GM23338 (cell line): ENCODE measurements at regions not wholly inside any gene's neighbourhood (a gene's known extent, or its start where the extent isn't known, plus 50 kb on each side); places are given as distances from the start of the nearest gene placed in this dataset.

Experiments used
- ATAC-seq: fragments of 200-7000 bp; cut with Tn5 transposase; 3 replicates; pipeline ENCODE4 v1.9.1; 2020
- DNase-seq: peaks from one replicate; pipeline ENCODE4 v3.0.0-alpha.2; 2015; ENCODE audit warnings: low spot score
- H2AFZ ChIP-seq: fragments of 200-600 bp; sonication (generic); 2 replicates; pipeline ENCODE4 v1.8.0; 2016; ENCODE audit warnings: antibody characterized with exemption, mild to moderate bottlenecking, moderate library complexity
- H3F3A ChIP-seq: fragments of 200-600 bp; sonication (generic); replicated peaks from 2 replicates; pipeline ENCODE4 v1.8.0; 2017; ENCODE audit warnings: antibody characterized with exemption, mixed run types, low read depth
- H3K27ac ChIP-seq: fragments of 200-600 bp; sonication (generic); 2 replicates; pipeline ENCODE4 v1.6.1; 2016; ENCODE audit warnings: low read depth
- H3K27me3 ChIP-seq: fragments of 200-600 bp; sonication (generic); 2 replicates; pipeline ENCODE4 v1.8.0; 2016; ENCODE audit warnings: mild to moderate bottlenecking, mixed run types, moderate library complexity; ENCODE audit not compliant: insufficient read depth
- H3K36me3 ChIP-seq: fragments of 200-600 bp; sonication (generic); 2 replicates; pipeline ENCODE4 v1.8.0; 2016; ENCODE audit warnings: mild to moderate bottlenecking; ENCODE audit not compliant: insufficient read depth
- H3K4me1 ChIP-seq: fragments of 200-600 bp; sonication (generic); 2 replicates; pipeline ENCODE4 v1.8.0; 2016; ENCODE audit warnings: mild to moderate bottlenecking, moderate library complexity; ENCODE audit not compliant: insufficient read depth
- H3K4me2 ChIP-seq: fragments of 200-600 bp; sonication (generic); 2 replicates; pipeline ENCODE4 v1.7.1; 2017; ENCODE audit warnings: mixed run types
- H3K4me3 ChIP-seq: fragments of 200-600 bp; sonication (generic); 2 replicates; pipeline ENCODE4 v1.6.1; 2016; ENCODE audit warnings: mixed run types
- H3K79me2 ChIP-seq: fragments of 200-600 bp; sonication (generic); replicated peaks from 2 replicates; pipeline ENCODE4 v1.8.0; 2017; ENCODE audit warnings: mild to moderate bottlenecking; ENCODE audit not compliant: insufficient read depth
- H3K9me2 ChIP-seq: fragments of 200-600 bp; sonication (generic); 2 replicates; pipeline ENCODE4 v1.8.0; 2017; ENCODE audit not compliant: insufficient read depth
- H4K20me1 ChIP-seq: fragments of 200-600 bp; sonication (generic); replicated peaks from 2 replicates; pipeline ENCODE4 v1.8.0; 2017; ENCODE audit warnings: mild to moderate bottlenecking; ENCODE audit not compliant: insufficient read depth
- H3K27ac Mint-ChIP-seq: 2 replicates; pipeline ENCODE4 v1.8.0; 2020; ENCODE audit warnings: inconsistent platforms, mild to moderate bottlenecking, moderate library complexity, mixed read lengths
- H3K27me3 Mint-ChIP-seq: 3 replicates; pipeline ENCODE4 v1.8.0; 2022; ENCODE audit warnings: low read depth, mild to moderate bottlenecking, moderate library complexity, mixed read lengths, inconsistent platforms; ENCODE audit not compliant: insufficient read depth, poor library complexity
- H3K36me3 Mint-ChIP-seq: 3 replicates; pipeline ENCODE4 v1.8.0; 2021; ENCODE audit warnings: low read depth, mild to moderate bottlenecking, inconsistent platforms, moderate library complexity, mixed read lengths
- H3K4me1 Mint-ChIP-seq: 3 replicates; pipeline ENCODE4 v1.8.0; 2020; ENCODE audit warnings: mild to moderate bottlenecking, inconsistent platforms, mixed read lengths
- H3K4me3 Mint-ChIP-seq: 3 replicates; pipeline ENCODE4 v1.8.0; 2021; ENCODE audit warnings: moderate library complexity, mild to moderate bottlenecking, inconsistent platforms, mixed read lengths
- H3K9me3 Mint-ChIP-seq: 3 replicates; pipeline ENCODE4 v1.8.0; 2020; ENCODE audit warnings: moderate library complexity, mild to moderate bottlenecking, inconsistent platforms, mixed read lengths
- CREB1 ChIP-seq: fragments of 250-450 bp; sonication (Bioruptor Pico); IDR thresholded peaks from 2 replicates; pipeline ENCODE4 v1.5.0; 2020; ENCODE audit warnings: low read depth, mild to moderate bottlenecking, moderate library complexity
- ETS1 ChIP-seq: IDR thresholded peaks from 2 replicates; pipeline ENCODE4 v1.6.1; 2016; ENCODE audit warnings: antibody characterized with exemption
- EZH2 ChIP-seq: fragments of 200-600 bp; sonication (generic); IDR thresholded peaks from one replicate; pipeline ENCODE4 v1.8.0; 2017; ENCODE audit warnings: antibody characterized with exemption, mild to moderate bottlenecking, low read depth; ENCODE audit not compliant: unreplicated experiment
- EZH2phosphoT487 ChIP-seq: fragments of 200-600 bp; sonication (generic); IDR thresholded peaks from one replicate; pipeline ENCODE4 v1.8.1; 2018; ENCODE audit warnings: antibody characterized with exemption; ENCODE audit not compliant: unreplicated experiment
- JUNB ChIP-seq: IDR thresholded peaks from one replicate; pipeline ENCODE4 v1.6.1; 2016; ENCODE audit warnings: antibody characterized with exemption; ENCODE audit not compliant: unreplicated experiment
- NANOG ChIP-seq: IDR thresholded peaks from 2 replicates; pipeline ENCODE4 v1.6.1; 2016; ENCODE audit warnings: antibody characterized with exemption, borderline replicate concordance
- POLR2AphosphoS5 ChIP-seq: IDR thresholded peaks from 2 replicates; pipeline ENCODE4 v1.6.1; 2016; ENCODE audit warnings: antibody characterized with exemption, low read depth
- ZNF114 ChIP-seq: fragments of 250-450 bp; sonication (Bioruptor Pico); IDR thresholded peaks from 2 replicates; pipeline ENCODE4 v1.5.0; 2020; ENCODE audit warnings: mild to moderate bottlenecking, moderate library complexity
- ZNF331 ChIP-seq: fragments of 250-450 bp; sonication (Bioruptor Pico); IDR thresholded peaks from 2 replicates; pipeline ENCODE4 v1.5.0; 2020; ENCODE audit warnings: low read depth, mild to moderate bottlenecking, moderate library complexity
- ZNF462 ChIP-seq: fragments of 250-450 bp; sonication (Bioruptor Pico); IDR thresholded peaks from 2 replicates; pipeline ENCODE4 v1.5.0; 2020; ENCODE audit warnings: mild to moderate bottlenecking, moderate library complexity

- H3K27ac ChIP-seq = no peak overlapping the region
- Mint-ChIP-seq H3K36me3 (peaks cover 5% of the 10 kb centered on the region; the same call in 2 of the 3 replicates), H3K4me1 (peaks cover 18% of the 10 kb centered on the region), H3K9me3 (peaks cover 6% of the 10 kb centered on the region), H3K27me3 (peaks cover 7% of the 10 kb centered on the region), H3K27ac (no peak overlapping the region), H3K4me3 (no peak overlapping the region)
- H4K20me1 ChIP-seq = no peaks in the 10 kb centered on the region
- ATAC-seq (no peak), DNase-seq (no peak)
- H3K9me2 ChIP-seq = peaks cover 11% of the 10 kb centered on the region; the same call in 1 of the 2 replicates
- H3K79me2 ChIP-seq = no peaks in the 10 kb centered on the region
- no peaks in the 10 kb centered on the region for H3K27me3 ChIP-seq
- H3K4me2 ChIP-seq = no peak overlapping the region
- no peaks in the 10 kb centered on the region for H3F3A ChIP-seq
- TF ChIP-seq POLR2AphosphoS5 = no peak
- TF ChIP-seq NANOG = no peak
- no peak for TF ChIP-seq ZNF331
- no peak overlapping the region for H3K4me3 ChIP-seq
- no peaks in the 10 kb centered on the region for H3K4me1 ChIP-seq
- no peaks in the 10 kb centered on the region; the same call in 1 of the 2 replicates for H3K36me3 ChIP-seq
- H2AFZ ChIP-seq = no peak overlapping the region
These were observed 178.7 kb upstream of the SH3BP4 start for GRCh38 chr2:234773129-234773528.

GRCh38 chr2:234772733-234773060 lies 179.1 kb upstream of the SH3BP4 start:
- Histone ChIP-seq H3F3A (no peaks in the 10 kb centered on the region), H3K27ac (no peak overlapping the region), H3K4me1 (no peaks in the 10 kb centered on the region), H3K9me2 (peaks cover 11% of the 10 kb centered on the region; the same call in 1 of the 2 replicates), H2AFZ (no peak overlapping the region), H3K36me3 (no peaks in the 10 kb centered on the region; the same call in 1 of the 2 replicates), H4K20me1 (no peaks in the 10 kb centered on the region), H3K27me3 (no peaks in the 10 kb centered on the region), H3K79me2 (no peaks in the 10 kb centered on the region), H3K4me3 (no peak overlapping the region), H3K4me2 (no peak overlapping the region)
- peaks cover 6% of the 10 kb centered on the region for H3K9me3 Mint-ChIP-seq
- H3K4me1 Mint-ChIP-seq = peaks cover 18% of the 10 kb centered on the region
- H3K27ac Mint-ChIP-seq = no peak overlapping the region
- DNase-seq (no peak), ATAC-seq (peak; percentile 39; the same call in 2 of the 3 replicates)
- peaks cover 7% of the 10 kb centered on the region for H3K27me3 Mint-ChIP-seq
- no peak overlapping the region for H3K4me3 Mint-ChIP-seq
- TF ChIP-seq EZH2phosphoT487 (no peak), ZNF114 (CRISPR knock-in tag) (no peak), ZNF462 (CRISPR knock-in tag) (no peak), JUNB (no peak), EZH2 (no peak), ETS1 (no peak), CREB1 (no peak), ZNF331 (no peak), POLR2AphosphoS5 (no peak)
- H3K36me3 Mint-ChIP-seq = peaks cover 5% of the 10 kb centered on the region; the same call in 2 of the 3 replicates
